ENCODE measurements at regions not wholly inside any gene's neighbourhood (a gene's known extent, or its start where the extent isn't known, plus 50 kb on each side); places are given as distances from the start of the nearest gene placed in this dataset.
A peak's percentile ranks its signal among the peaks of the same experiment; 100 is the strongest.

GRCh38 chr5:135234666-135235401, 164.2 kb downstream of the MACROH2A1 start:
- no peak for DNase-seq

DNA sequence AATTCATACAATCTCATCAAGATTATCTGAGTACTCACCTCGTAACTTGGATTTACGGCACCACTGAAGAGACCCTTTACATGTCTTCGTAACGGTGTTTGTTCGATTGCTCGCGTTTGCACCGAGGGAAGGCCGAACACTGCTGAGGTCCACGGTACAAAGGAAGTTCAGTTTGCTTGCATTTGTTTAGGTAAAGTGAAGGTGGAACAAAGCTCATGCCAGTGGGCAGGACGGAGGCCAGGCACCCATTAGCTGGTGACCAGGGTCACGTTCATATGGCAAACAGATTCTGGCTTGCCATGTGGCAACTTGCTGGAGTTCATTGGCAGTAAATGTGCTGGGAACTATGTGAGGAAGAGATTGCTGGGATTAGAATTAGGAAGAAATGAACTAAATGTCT, 164.8 kb downstream of the MACROH2A1 start:
- DNase-seq = no peak

- peak; percentile 8 for DNase-seq
Measured at GRCh38 chr5:135233477-135233876, 165.6 kb downstream of the MACROH2A1 start.

- peak; percentile 47 for DNase-seq
Measured at GRCh38 chr5:135232958-135233357, 166.1 kb downstream of the MACROH2A1 start.

DNA sequence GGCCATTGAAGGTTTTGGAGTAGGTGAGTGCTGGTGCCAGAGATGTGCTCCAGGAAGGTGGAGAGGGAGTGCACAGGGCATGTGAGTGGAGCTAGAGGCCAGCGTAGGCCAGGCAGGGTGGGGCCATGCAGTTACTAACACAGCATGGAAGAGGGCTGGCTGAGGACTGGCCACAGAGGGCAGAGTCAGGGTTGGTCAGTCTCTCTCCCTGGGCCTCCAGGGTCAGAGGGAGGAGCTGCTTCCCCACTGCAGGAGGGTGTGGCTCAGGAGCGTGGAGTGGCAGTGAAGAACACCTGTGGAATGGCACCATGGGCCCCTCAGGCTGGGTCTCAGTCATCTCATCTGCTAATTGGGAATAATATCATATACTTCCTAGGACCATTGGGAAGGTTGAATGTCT, 167.7 kb downstream of the MACROH2A1 start:
- DNase-seq = no peak

GRCh38 chr5:135230251-135230925, 168.6 kb downstream of the MACROH2A1 start:
- no peak for DNase-seq

DNA sequence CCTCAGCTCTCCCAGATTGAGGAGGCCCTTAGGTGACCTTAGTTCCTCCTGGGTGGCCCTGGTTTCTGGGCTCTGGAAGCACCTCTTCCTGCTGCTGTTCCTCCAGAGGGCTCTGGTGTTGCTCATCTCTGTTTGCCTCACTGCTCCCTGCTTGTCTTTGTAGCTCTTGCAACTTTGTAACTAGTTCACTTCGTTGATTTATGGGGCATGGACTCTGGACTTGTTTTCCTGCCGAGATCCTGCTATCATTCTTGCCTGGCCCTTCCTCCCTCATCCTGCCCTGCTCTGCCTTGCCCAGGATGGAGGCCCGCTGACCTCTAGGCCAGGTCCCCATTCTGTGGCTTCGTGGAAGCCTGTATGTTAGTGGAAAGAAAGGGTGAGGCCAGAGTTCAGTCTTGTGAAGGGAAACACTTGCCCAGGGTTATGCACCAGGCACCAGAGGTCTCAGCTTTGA, 169.3 kb downstream of the MACROH2A1 start:
- no peak for DNase-seq

GRCh38 chr5:135229122-135229521, 169.9 kb downstream of the MACROH2A1 start:
- no peak for DNase-seq

DNA sequence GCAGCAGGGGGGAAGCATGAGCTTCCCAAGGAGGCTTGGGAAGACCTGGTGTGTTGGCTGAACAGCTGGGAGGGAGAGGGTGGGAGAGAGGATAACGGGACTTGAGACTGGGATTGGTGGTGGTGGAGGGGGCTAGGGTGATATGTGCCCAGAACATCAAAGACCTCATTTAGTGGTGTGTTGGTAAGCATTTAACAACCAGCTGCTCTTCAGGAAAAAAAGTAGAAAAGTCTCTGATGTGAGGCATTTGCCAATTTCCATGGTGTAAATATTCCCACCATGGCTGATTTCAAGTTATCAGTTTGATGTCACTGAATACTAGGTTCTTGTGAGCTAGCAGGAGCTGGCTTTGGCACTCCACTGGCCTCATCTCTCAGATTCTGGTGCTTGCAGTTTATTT, 170.8 kb downstream of the MACROH2A1 start:
- no peak for DNase-seq

DNA sequence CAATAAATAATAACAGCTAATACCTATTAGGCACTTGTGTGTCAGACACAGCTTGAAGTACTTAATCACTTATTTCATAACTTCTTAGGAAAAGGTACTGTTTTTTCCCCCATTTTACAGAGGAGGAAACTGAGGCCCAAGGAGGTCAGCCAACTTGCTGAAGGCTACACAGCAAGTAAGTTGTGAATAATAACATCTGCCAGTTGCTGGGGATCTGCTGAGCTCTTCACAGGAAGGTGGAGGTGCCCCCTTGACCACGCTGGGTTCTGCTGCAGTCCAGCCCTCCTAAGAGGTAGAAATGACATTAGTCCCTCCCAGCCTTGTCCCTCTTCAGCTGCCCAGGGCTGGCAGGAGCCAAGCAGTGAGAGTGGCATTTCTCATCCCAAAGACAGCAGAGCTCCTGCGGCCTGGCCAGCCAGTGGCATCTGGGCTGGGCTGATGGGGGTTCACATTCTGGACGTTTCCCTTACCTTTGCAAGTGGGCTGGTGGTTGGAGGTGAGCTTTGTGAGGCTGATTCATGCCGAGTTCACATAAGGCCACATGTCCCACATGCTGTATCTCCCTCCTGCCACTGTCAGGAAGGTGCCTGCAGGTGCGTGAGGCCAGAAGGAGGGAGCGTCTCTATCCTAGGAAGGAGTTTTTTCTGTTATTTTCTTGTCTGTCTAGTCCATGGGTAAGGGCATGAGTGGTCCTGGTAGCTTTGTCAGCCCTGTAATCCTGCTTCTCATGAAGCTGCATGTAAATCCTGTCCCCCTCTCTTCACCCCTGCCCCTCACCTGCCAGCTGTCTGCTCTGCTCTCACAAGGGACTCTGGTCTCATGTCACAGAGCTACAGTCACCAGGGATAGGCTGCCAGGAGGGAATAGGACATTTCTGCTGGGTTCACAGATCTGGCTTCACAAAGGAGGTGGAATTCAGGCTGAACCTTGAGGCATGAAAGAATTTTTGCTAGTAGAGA, 171.7 kb downstream of the MACROH2A1 start:
- no peak for DNase-seq

DNA sequence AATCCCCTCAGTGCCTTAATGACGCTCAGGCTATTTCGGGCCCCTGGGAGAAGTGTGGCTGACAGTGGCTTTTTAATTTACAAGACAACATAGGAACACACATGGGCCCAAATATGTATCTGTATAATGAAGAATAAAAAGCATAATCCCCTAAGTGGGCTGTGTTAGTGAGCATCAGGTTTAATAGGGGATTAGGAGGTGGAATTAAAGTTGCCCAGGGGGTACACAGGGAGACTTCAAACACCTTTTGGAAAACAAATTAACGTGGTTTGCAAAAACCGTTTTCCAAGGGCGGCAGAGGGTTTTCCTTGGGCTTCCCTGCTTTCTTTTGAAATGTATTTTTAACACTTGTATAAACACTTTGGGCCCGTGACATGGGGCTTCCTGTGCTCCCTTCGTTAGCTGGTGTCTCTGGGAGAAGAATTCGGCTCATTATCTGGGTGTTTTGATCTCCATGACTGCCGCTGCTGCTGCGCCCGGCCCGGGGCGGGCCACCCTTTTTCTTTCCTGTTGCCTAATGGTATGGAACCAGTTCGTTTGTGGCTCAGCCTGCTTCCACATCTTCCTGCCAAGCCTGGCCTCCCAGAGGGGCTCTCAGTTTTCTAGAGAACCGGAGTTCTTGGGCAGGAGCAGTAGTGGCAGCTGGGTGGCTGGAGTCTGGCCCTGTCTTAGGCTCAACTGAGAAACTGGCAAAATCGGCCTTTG, 173.0 kb downstream of the MACROH2A1 start:
- no peak for DNase-seq

DNA sequence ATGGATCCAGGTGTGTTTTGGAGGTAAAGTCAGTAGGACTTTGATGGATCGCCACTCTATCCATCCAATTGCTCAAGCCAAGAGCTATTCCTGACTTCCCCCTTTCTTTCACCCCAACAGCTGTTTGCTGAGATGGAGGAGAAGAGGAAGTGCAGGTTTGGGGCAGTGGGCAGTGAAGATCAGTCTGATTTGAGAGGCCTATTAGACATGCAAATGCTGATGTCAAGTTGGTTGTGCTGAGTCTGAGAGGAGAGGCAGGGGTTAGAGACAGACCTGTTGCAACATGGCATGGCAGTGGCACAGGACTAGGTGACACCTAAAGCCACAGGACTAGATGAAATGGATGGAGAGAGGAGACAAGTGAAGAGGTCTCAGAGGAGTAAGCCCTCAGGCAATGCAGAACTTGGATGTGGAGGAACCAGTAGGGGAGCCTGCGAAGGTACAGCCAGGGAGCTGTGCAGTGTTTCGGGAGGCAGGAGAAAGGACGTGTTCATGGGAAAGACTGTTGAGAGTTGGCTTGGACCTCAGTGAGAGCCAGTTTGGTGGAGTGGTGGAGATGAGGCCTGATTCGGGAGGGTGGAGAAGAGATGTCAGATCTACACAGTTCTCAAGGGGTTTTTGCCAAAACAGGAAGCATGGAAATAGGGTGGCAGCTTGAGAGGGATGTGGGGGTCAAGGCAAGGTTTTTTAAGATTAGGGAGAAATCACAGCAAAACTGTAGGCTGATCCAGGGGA, 175.0 kb downstream of the MACROH2A1 start:
- DNase-seq = no peak

GRCh38 chr5:135223404-135223803, 175.6 kb downstream of the MACROH2A1 start:
- DNase-seq = no peak

- DNase-seq = no peak
Measured at GRCh38 chr5:135222771-135223170, 176.3 kb downstream of the MACROH2A1 start.

DNA sequence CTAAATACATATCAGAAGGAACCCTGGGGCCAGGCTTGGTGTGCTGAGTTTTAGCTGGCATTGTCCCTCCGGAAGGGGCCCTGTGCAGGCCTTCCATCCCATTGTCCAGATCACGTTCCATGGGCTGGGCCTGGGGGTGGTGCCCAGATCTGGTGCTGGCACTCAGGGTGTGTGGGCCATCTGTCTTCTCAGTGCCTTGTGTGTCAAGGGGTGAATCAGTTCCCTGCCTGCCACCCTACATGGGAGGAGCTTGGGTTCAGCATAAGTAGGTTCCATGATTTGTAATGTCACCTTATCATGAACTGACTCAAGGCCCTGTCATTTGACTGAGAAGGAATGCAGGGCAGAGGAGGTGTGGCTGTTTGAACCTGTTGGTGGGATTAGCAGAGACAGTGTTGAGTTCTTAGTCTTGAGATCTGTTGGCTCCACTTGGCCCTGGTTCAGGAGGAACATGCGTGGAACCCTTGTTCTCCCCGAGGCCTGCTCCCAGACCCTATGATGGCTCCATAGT, 176.8 kb downstream of the MACROH2A1 start:
- DNase-seq = no peak

DNA sequence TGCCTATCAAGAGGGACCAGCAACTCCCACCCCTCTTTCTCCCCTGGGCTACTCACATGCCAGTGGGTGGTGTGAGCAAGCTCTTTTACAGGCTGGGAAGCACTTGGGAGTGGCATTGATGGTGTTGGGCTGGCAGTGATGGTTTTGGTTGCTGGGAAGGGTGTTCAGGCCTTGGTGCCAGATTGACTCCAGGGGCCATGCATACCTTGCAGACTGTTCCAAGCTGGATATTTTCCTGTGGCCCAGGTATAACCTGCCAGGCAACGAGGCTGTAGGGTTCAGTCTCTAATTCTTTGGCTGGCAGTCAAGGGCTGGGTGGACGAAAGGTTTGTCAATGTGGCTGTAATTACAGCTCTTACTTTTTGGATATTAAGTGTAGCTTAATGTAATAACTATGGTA, 177.3 kb downstream of the MACROH2A1 start:
- no peak for DNase-seq

- DNase-seq = no peak
Measured at GRCh38 chr5:135221187-135221473, 177.9 kb downstream of the MACROH2A1 start.

DNA sequence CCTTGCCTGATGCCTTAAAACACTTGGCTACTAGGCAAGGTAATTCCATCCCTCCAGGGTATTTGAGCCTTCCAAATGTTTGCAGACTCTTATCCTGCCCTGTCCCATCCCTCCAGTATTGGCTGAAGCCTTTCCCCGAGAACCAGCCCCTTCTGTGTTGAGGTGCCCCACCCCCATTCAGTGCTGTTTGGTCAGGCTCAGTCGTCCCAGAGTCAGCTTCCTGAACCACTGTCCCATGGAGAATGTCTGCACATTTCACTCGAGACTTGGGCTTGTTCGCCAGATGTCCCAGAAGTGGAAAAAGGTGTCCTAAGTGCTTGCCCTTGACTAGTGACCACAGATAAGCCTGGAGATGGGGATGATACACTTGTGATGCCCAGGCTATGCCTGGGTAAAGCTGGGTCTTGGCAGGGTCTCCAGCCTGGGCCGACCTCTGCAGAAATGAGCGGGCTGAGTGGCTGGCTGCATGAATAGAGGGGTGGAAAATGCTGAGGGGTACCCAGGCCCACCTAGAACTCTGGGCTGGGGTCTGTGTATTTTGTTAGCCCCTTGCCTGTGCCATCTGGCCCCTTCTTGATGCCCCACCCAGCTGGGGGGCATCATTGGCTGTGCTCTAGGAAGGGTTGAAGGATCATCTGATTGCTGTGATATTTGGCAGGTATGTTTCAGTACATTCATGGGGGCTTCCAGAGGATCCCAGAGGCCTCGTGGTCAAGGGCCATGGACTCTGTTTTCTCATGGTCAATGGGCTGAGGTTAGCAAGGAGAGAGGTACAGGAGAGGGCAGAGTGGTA, 178.4 kb downstream of the MACROH2A1 start:
- DNase-seq = no peak

DNA sequence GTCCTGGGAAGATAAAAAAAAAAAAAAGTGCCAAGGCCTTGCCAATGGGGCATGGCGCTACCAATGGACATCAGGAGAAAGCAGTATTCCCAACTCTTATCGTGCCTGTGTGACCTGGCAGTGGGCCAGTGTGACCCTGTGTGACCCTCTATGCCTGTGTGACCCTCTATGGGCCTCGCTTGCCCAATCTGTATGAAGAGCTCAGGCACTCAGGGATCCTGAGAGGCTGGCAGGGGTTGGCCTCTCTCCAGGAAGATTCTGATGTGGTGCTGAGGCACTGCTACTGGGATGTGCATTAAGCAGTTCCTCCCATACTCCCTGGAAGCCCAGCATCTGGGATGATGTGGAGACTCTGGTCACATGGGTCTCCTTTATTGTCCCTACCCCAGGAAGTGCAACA, 179.2 kb downstream of the MACROH2A1 start:
- no peak for DNase-seq

DNA sequence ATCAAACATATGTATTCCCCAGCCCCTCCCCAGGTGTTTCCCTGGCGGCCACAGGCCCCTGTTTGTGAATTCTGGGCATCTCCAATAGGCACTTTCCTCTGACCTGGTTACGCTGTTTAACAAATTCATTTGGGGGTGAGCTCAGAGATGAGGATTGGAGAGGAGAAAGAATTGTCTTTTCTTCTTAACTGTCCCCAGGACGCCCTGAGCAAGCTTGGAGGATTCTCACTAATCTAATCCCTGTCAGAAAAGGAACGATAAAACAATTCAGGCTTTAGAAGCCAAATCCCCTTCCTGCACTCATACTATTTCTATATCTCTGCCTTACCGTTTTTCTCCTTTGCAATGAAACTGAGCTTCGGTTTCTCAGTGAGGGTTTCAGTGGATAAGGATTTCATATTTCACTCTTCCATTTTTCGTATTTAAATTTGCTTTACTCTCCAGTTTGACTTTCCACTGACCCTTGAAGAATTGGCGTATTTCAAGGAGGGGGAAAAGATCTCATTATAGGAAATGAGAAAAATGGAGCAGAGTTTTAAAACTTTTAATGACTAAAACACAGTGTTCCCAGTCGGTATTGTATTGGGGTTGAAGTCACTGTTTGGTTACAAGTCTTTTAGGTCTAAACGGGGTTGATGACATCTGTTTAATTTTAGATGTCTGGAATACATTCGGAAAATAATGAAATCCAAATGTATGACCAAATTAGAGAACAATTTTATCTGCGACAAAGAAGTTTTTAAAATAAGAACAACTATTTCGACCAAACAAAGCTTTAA, 180.1 kb downstream of the MACROH2A1 start:
- DNase-seq = no peak

- no peak for DNase-seq
Measured at GRCh38 chr5:135218486-135218755, 180.6 kb downstream of the MACROH2A1 start.

All from NCI-H2029 treated with DMSO at 0.1 percent for 48 hours (cell line).